ENCODE measurements at regions not wholly inside any gene's neighbourhood (a gene's known extent, or its start where the extent isn't known, plus 50 kb on each side); places are given as distances from the start of the nearest gene placed in this dataset.

DNA sequence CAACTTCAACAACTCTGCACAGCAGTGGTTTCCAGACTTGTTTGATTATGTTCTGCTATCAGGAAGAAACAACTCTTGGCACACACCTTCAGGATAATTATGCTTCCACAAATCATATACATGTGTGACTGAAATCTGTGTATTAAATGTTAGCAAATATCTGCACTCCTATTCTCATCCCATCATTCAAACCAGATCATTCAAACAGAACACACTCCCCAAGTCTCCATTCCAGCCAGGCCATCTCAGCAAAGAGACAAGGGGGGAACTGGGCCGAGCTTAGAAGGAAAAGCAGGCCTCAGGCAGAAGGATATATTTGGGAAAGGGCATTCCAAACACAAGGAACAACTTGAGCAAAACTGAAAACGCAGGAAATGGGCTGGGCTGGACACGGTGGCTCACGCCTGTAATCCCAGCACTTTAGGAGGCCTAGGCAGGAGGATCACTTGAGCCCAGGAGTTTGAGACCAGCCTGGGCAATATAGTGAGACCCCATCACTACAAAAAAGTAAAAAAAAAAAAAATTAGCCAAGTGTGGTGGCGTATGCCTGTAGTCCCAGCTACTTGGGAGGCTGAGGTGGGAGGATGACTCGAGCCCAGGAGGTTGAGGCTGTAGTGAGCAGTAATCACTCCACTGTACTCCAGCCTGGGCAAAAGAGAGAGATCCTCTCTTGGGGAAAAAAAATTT, 62.7 kb downstream of the ZFP36L2 start:
- no peaks in the 10 kb centered on the region for H3K9me2 ChIP-seq (ENCODE audit: insufficient read depth, low read length)
- TF ChIP-seq CTCF (conservative IDR thresholded peaks at IDR 0.05; ENCODE audit: low read length) (no peak), EZH2phosphoT487 (IDR thresholded peaks at IDR 0.05; ENCODE audit: borderline replicate concordance, low read depth, low read length) (no peak)
- ChIA-PET POLR2A (interaction anchor here (1.6 to 1.9 kb wide), 2 partner anchors 11 to 55 kb away, joined by 3 to 6 read pairs; no protein-coding TSS in a partner anchor), CTCF (ENCODE audit: unreplicated experiment) (interaction anchor here (0.7 kb wide), 1 partner anchor 31 kb away, joined by 3 read pairs; no protein-coding TSS in a partner anchor)
- H3K9me3 ChIP-seq (ENCODE audit: low read length) = no peaks in the 10 kb centered on the region
- no peaks in the 10 kb centered on the region for H4K20me1 ChIP-seq (ENCODE audit: insufficient read depth, low read length)
- no peak overlapping the region for H3K4me2 ChIP-seq (ENCODE audit: low read length)
- BruUV-seq (replicated peaks) = no TSS peak
- no peak overlapping the region for H3K4me3 ChIP-seq (ENCODE audit: low read depth, low read length, poor library complexity, severe bottlenecking)
- intact Hi-C loops (cut with micrococcal nuclease; ENCODE audit: unreplicated experiment) = no loop called here
- H2AFZ ChIP-seq (ENCODE audit: low read length) = no peak overlapping the region
- no peaks in the 10 kb centered on the region for H3K36me3 ChIP-seq (ENCODE audit: insufficient read depth, low read length)
- H3K79me2 ChIP-seq (ENCODE audit: insufficient read depth, low read depth, low read length) = no peaks in the 10 kb centered on the region
- H3K27ac ChIP-seq (ENCODE audit: low read depth, low read length, poor library complexity, severe bottlenecking) = no peak overlapping the region
- DNase-seq (ENCODE audit: low spot score) = no peak
- H3K4me1 ChIP-seq (ENCODE audit: insufficient read depth, low read length, poor library complexity, severe bottlenecking) = peaks cover 15% of the 10 kb centered on the region

- Histone ChIP-seq H3K4me3 (ENCODE audit: low read depth, low read length, poor library complexity, severe bottlenecking) (no peak overlapping the region), H3K27ac (ENCODE audit: low read depth, low read length, poor library complexity, severe bottlenecking) (no peak overlapping the region), H3K4me2 (ENCODE audit: low read length) (no peak overlapping the region), H3K9me3 (ENCODE audit: low read length) (no peaks in the 10 kb centered on the region), H2AFZ (ENCODE audit: low read length) (no peak overlapping the region), H4K20me1 (ENCODE audit: insufficient read depth, low read length) (no peaks in the 10 kb centered on the region), H3K36me3 (ENCODE audit: insufficient read depth, low read length) (no peaks in the 10 kb centered on the region), H3K4me1 (ENCODE audit: insufficient read depth, low read length, poor library complexity, severe bottlenecking) (peaks cover 7% of the 10 kb centered on the region), H3K79me2 (ENCODE audit: insufficient read depth, low read depth, low read length) (no peaks in the 10 kb centered on the region), H3K9me2 (ENCODE audit: insufficient read depth, low read length) (no peaks in the 10 kb centered on the region)
- DNase-seq (ENCODE audit: low spot score) = no peak
- intact Hi-C loops (cut with micrococcal nuclease; ENCODE audit: unreplicated experiment) = no loop called here
- no TSS peak for BruUV-seq (replicated peaks)
- POLR2A ChIA-PET = no interaction called here
- CTCF ChIA-PET (ENCODE audit: unreplicated experiment) = no interaction called here
- no peak for TF ChIP-seq CTCF (conservative IDR thresholded peaks at IDR 0.05; ENCODE audit: low read length)
- TF ChIP-seq EZH2phosphoT487 (IDR thresholded peaks at IDR 0.05; ENCODE audit: borderline replicate concordance, low read depth, low read length) = no peak
Observed at GRCh38 chr2:43162511-43162776, 64.0 kb downstream of the ZFP36L2 start.

DNA sequence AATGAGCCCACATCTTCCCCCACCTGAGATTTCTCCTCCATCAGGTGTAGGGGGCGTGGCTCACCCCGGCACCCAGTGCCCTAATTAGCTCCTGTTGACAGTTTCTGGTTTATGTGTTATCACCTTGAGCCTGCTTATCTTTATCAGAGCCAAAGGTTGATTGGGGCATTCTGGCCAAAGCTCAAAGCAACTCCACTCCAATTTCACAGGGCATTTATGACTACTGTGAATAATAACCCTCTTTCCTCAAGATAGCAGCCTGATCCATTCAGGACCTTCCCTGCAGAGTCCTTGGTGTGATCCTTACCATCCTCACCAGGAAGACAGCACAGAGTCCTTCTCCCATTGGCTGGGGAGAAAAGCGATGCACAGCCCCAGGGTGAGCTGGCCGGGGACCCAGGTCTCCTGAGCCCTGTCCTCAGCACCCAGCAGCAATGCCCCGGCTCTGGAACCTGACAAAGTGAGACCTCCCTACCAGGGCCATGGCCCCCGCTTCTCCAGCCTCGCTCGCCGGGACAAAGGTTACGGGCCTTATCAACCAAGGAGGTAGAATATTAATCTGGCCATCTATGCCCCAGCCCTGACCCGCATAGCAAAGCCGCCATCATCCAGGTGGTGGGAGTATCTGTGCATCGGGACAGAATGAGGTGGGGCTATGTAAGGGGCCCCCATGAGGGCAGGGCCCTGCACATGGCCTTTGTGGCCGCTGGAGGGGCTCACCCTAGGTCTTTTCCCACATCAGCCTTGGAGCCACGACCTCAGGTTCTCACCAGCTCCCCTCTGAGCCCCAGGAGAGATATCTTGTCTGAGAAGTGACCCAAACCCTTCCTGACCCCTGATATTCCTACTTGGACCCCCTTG, 64.5 kb downstream of the ZFP36L2 start:
- Histone ChIP-seq H3K36me3 (ENCODE audit: insufficient read depth, low read length) (no peaks in the 10 kb centered on the region), H3K4me3 (ENCODE audit: low read depth, low read length, poor library complexity, severe bottlenecking) (no peak overlapping the region), H3K4me1 (ENCODE audit: insufficient read depth, low read length, poor library complexity, severe bottlenecking) (peaks cover 7% of the 10 kb centered on the region), H3K9me2 (ENCODE audit: insufficient read depth, low read length) (no peaks in the 10 kb centered on the region), H3K27ac (ENCODE audit: low read depth, low read length, poor library complexity, severe bottlenecking) (no peak overlapping the region), H3K4me2 (ENCODE audit: low read length) (no peak overlapping the region), H3K79me2 (ENCODE audit: insufficient read depth, low read depth, low read length) (no peaks in the 10 kb centered on the region), H4K20me1 (ENCODE audit: insufficient read depth, low read length) (no peaks in the 10 kb centered on the region), H3K9me3 (ENCODE audit: low read length) (no peaks in the 10 kb centered on the region), H2AFZ (ENCODE audit: low read length) (no peak overlapping the region)
- CTCF ChIA-PET (ENCODE audit: unreplicated experiment) = no interaction called here
- DNase-seq (ENCODE audit: low spot score) = no peak
- TF ChIP-seq EZH2phosphoT487 (IDR thresholded peaks at IDR 0.05; ENCODE audit: borderline replicate concordance, low read depth, low read length) (no peak), CTCF (conservative IDR thresholded peaks at IDR 0.05; ENCODE audit: low read length) (no peak)
- POLR2A ChIA-PET = interaction anchor here (1.1 kb wide), 1 partner anchor 22 kb away, joined by 6 read pairs; no protein-coding TSS in a partner anchor
- BruUV-seq (replicated peaks) = no TSS peak
- intact Hi-C loops (cut with micrococcal nuclease; ENCODE audit: unreplicated experiment) = no loop called here

Data from OCI-LY7 (cell line).